ENCODE measurements at regions not wholly inside any gene's neighbourhood (a gene's known extent, or its start where the extent isn't known, plus 50 kb on each side); places are given as distances from the start of the nearest gene placed in this dataset.

DNA sequence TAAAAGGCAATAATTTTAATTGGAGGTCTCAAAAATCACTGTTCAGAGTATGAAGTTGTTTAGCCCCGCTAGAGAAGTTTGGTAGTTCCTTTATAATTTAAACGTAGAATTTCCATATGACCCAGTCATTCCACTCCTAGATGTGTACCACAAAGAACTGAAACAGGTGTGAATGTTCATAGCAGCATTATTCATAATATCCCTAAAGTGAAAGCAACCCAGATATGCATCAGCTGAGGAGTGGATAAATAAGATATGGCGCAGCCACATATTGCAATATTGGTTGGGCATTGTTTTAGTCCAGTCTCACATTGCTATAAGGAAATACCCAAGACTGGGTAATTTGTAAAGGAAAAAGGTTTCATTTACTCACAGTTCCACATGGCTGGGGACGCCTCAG is 976.2 kb downstream of the NLGN4Y start:
- TF ChIP-seq, protein P1, sequence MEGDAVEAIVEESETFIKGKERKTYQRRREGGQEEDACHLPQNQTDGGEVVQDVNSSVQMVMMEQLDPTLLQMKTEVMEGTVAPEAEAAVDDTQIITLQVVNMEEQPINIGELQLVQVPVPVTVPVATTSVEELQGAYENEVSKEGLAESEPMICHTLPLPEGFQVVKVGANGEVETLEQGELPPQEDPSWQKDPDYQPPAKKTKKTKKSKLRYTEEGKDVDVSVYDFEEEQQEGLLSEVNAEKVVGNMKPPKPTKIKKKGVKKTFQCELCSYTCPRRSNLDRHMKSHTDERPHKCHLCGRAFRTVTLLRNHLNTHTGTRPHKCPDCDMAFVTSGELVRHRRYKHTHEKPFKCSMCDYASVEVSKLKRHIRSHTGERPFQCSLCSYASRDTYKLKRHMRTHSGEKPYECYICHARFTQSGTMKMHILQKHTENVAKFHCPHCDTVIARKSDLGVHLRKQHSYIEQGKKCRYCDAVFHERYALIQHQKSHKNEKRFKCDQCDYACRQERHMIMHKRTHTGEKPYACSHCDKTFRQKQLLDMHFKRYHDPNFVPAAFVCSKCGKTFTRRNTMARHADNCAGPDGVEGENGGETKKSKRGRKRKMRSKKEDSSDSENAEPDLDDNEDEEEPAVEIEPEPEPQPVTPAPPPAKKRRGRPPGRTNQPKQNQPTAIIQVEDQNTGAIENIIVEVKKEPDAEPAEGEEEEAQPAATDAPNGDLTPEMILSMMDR (IDR thresholded peaks at IDR 0.05) = no peak
- no peak for TF ChIP-seq POLR2A (IDR thresholded peaks at IDR 0.05)
